ENCODE measurements at regions not wholly inside any gene's neighbourhood (a gene's known extent, or its start where the extent isn't known, plus 50 kb on each side); places are given as distances from the start of the nearest gene placed in this dataset.

- TF ChIP-seq ZNF121 (tag by site-specific recombination; IDR thresholded peaks at IDR 0.05) (no peak), ZNF558 (tag by site-specific recombination; IDR thresholded peaks at IDR 0.05) (no peak), ZNF747 (tag by site-specific recombination; IDR thresholded peaks at IDR 0.05) (no peak), SP2 (tag by site-specific recombination; IDR thresholded peaks at IDR 0.05) (no peak), ZNF239 (tag by site-specific recombination; IDR thresholded peaks at IDR 0.05) (no peak), ZNF274 (IDR thresholded peaks at IDR 0.05; ENCODE audit: low read length) (no peak), ZNF274 (tag by site-specific recombination; IDR thresholded peaks at IDR 0.05; ENCODE audit: borderline replicate concordance) (no peak), CTCF (tag by site-specific recombination; IDR thresholded peaks at IDR 0.05) (no peak), ZNF510 (tag by site-specific recombination; IDR thresholded peaks at IDR 0.05; ENCODE audit: insufficient replicate concordance) (no peak), TCF7L2 (IDR thresholded peaks at IDR 0.05; ENCODE audit: borderline replicate concordance, low read depth, low read length) (no peak), ZNF610 (tag by site-specific recombination; IDR thresholded peaks at IDR 0.05; ENCODE audit: borderline replicate concordance) (no peak), REPIN1 (tag by site-specific recombination; IDR thresholded peaks at IDR 0.05; ENCODE audit: low read depth) (no peak), PRDM10 (tag by site-specific recombination; IDR thresholded peaks at IDR 0.05) (no peak)
Measured at GRCh38 chrX:14409341-14409740, 120.0 kb upstream of the GLRA2 start.

All from HEK293 (cell line).